ENCODE measurements at regions not wholly inside any gene's neighbourhood (a gene's known extent, or its start where the extent isn't known, plus 50 kb on each side); places are given as distances from the start of the nearest gene placed in this dataset.

DNA sequence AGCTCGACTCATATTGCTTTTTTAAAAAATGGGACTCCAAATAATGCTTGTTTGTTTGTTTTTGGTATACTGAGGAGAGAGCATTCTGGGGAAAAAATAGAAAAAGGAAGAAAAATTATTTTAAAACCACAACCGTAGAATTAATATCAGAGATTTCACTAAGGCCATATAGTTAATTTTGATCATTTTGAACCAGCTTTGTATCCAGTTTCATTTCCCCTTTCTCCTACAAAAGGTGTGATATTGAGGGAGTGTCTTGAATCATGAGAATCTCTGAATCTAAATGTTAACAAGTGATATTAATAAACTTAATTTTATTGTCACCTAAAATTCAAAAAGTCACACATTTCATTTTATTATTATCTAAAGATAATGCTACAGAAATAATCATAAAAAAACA lies 198.5 kb upstream of the GALNT5 start:
- TF ChIP-seq TCF7L2 (IDR thresholded peaks at IDR 0.05; ENCODE audit: low read depth, low read length) (no peak), POLR2AphosphoS5 (IDR thresholded peaks at IDR 0.05; ENCODE audit: low read depth, low read length) (no peak), SIN3A (IDR thresholded peaks at IDR 0.05; ENCODE audit: borderline replicate concordance, insufficient read depth, low read depth, low read length) (no peak)
- TF ChIP-seq, protein P1, sequence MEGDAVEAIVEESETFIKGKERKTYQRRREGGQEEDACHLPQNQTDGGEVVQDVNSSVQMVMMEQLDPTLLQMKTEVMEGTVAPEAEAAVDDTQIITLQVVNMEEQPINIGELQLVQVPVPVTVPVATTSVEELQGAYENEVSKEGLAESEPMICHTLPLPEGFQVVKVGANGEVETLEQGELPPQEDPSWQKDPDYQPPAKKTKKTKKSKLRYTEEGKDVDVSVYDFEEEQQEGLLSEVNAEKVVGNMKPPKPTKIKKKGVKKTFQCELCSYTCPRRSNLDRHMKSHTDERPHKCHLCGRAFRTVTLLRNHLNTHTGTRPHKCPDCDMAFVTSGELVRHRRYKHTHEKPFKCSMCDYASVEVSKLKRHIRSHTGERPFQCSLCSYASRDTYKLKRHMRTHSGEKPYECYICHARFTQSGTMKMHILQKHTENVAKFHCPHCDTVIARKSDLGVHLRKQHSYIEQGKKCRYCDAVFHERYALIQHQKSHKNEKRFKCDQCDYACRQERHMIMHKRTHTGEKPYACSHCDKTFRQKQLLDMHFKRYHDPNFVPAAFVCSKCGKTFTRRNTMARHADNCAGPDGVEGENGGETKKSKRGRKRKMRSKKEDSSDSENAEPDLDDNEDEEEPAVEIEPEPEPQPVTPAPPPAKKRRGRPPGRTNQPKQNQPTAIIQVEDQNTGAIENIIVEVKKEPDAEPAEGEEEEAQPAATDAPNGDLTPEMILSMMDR (IDR thresholded peaks at IDR 0.05): no peak
- TF ChIP-seq, protein P2, sequence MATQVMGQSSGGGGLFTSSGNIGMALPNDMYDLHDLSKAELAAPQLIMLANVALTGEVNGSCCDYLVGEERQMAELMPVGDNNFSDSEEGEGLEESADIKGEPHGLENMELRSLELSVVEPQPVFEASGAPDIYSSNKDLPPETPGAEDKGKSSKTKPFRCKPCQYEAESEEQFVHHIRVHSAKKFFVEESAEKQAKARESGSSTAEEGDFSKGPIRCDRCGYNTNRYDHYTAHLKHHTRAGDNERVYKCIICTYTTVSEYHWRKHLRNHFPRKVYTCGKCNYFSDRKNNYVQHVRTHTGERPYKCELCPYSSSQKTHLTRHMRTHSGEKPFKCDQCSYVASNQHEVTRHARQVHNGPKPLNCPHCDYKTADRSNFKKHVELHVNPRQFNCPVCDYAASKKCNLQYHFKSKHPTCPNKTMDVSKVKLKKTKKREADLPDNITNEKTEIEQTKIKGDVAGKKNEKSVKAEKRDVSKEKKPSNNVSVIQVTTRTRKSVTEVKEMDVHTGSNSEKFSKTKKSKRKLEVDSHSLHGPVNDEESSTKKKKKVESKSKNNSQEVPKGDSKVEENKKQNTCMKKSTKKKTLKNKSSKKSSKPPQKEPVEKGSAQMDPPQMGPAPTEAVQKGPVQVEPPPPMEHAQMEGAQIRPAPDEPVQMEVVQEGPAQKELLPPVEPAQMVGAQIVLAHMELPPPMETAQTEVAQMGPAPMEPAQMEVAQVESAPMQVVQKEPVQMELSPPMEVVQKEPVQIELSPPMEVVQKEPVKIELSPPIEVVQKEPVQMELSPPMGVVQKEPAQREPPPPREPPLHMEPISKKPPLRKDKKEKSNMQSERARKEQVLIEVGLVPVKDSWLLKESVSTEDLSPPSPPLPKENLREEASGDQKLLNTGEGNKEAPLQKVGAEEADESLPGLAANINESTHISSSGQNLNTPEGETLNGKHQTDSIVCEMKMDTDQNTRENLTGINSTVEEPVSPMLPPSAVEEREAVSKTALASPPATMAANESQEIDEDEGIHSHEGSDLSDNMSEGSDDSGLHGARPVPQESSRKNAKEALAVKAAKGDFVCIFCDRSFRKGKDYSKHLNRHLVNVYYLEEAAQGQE (IDR thresholded peaks at IDR 0.05; ENCODE audit: insufficient read depth in 1 of 2, low read depth in 2 of 2, low read length in 1 of 2): no peak
- H3K27ac ChIP-seq (ENCODE audit: low read length): no peak overlapping the region
- ATAC-seq (no peak), DNase-seq (ENCODE audit: low read depth, low spot score) (no peak)
- no peaks in the 10 kb centered on the region for H3K4me1 ChIP-seq (ENCODE audit: control insufficient read depth, insufficient read depth, low read length)
- intact Hi-C loops (cut with micrococcal nuclease; ENCODE audit: unreplicated experiment) (loop anchor here (10.0 kb wide), 1 partner anchor 1684 kb away; no protein-coding TSS in a partner anchor), in situ Hi-C loops (cut with HindIII; ENCODE audit: low pct_unique_long_range_greater_than_20kb, low sequenced_read_pairs) (no loop called here)
- ChIA-PET CTCF (no interaction called here), POLR2A (no interaction called here)
- no peaks in the 10 kb centered on the region for H3K27me3 ChIP-seq (ENCODE audit: control insufficient read depth, insufficient read depth, low read length)
- no TSS peak for BruUV-seq (replicated peaks)
- H3K36me3 ChIP-seq (ENCODE audit: control insufficient read depth, insufficient read depth, low read length): no peaks in the 10 kb centered on the region
- H3K9me3 ChIP-seq (ENCODE audit: control insufficient read depth, insufficient read depth, low read depth, low read length): no peaks in the 10 kb centered on the region
- H3K4me3 ChIP-seq (ENCODE audit: low read depth in 2 of 2, low read length in 2 of 2): no peak overlapping the region

DNA sequence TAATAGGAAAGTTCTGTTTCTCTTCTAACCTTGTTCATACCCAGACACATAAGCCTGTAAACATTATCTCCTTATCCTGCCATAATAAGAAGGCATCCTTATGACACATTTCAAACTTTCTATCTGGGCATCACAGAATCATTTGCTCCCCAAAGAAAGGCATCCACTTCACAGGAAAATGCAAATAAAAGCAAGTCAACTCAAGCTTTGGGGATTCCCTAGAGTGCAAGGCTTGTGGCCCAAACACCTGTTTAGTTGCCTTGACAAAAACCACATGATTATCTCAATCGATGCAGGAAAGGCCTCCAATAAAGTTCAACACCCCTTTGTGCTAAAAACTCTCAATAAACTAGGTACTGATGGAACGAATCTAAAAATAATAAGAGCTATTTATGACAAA lies 195.7 kb upstream of the GALNT5 start:
- POLR2A ChIA-PET: no interaction called here
- intact Hi-C loops (cut with micrococcal nuclease; ENCODE audit: unreplicated experiment): no loop called here
- DNase-seq (ENCODE audit: low read depth, low spot score) (no peak), ATAC-seq (no peak)
- BruUV-seq (replicated peaks): no TSS peak
- H3K9me3 ChIP-seq (ENCODE audit: control insufficient read depth, insufficient read depth, low read depth, low read length): no peaks in the 10 kb centered on the region
- H3K36me3 ChIP-seq (ENCODE audit: control insufficient read depth, insufficient read depth, low read length): no peaks in the 10 kb centered on the region
- no peak overlapping the region for H3K27ac ChIP-seq (ENCODE audit: low read length)
- TF ChIP-seq SIN3A (IDR thresholded peaks at IDR 0.05; ENCODE audit: borderline replicate concordance, insufficient read depth, low read depth, low read length) (no peak), POLR2AphosphoS5 (IDR thresholded peaks at IDR 0.05; ENCODE audit: low read depth, low read length) (no peak), TCF7L2 (IDR thresholded peaks at IDR 0.05; ENCODE audit: low read depth, low read length) (no peak)
- TF ChIP-seq, protein P1 (IDR thresholded peaks at IDR 0.05): no peak
- TF ChIP-seq, protein P2 (IDR thresholded peaks at IDR 0.05; ENCODE audit: insufficient read depth in 1 of 2, low read depth in 2 of 2, low read length in 1 of 2): no peak
- no peaks in the 10 kb centered on the region for H3K27me3 ChIP-seq (ENCODE audit: control insufficient read depth, insufficient read depth, low read length)
- in situ Hi-C loops (cut with HindIII; ENCODE audit: low pct_unique_long_range_greater_than_20kb, low sequenced_read_pairs): no loop called here
- CTCF ChIA-PET: no interaction called here
- H3K4me1 ChIP-seq (ENCODE audit: control insufficient read depth, insufficient read depth, low read length): no peaks in the 10 kb centered on the region
- H3K4me3 ChIP-seq (ENCODE audit: low read depth in 2 of 2, low read length in 2 of 2): no peak overlapping the region
